H7 (cell line): ENCODE measurements at regions not wholly inside any gene's neighbourhood (a gene's known extent, or its start where the extent isn't known, plus 50 kb on each side); places are given as distances from the start of the nearest gene placed in this dataset.

Experiments
- DNase-seq: peaks from one replicate; pipeline ENCODE4 v3.0.0; 2012
- H3K27me3 ChIP-seq: 2 replicates; pipeline ENCODE4 v1.6.0; 2011; ENCODE audit warnings: mild to moderate bottlenecking, low read length; ENCODE audit not compliant: control insufficient read depth, insufficient read depth
- H3K36me3 ChIP-seq: replicated peaks from 2 replicates; pipeline ENCODE4 v1.5.1; 2011; ENCODE audit warnings: low read length; ENCODE audit not compliant: control insufficient read depth, insufficient read depth
- H3K4me3 ChIP-seq: 2 replicates; pipeline ENCODE4 v1.5.1; 2011; ENCODE audit warnings: low read depth, mild to moderate bottlenecking, control low read depth, low read length, moderate library complexity; ENCODE audit not compliant: insufficient read depth

DNA sequence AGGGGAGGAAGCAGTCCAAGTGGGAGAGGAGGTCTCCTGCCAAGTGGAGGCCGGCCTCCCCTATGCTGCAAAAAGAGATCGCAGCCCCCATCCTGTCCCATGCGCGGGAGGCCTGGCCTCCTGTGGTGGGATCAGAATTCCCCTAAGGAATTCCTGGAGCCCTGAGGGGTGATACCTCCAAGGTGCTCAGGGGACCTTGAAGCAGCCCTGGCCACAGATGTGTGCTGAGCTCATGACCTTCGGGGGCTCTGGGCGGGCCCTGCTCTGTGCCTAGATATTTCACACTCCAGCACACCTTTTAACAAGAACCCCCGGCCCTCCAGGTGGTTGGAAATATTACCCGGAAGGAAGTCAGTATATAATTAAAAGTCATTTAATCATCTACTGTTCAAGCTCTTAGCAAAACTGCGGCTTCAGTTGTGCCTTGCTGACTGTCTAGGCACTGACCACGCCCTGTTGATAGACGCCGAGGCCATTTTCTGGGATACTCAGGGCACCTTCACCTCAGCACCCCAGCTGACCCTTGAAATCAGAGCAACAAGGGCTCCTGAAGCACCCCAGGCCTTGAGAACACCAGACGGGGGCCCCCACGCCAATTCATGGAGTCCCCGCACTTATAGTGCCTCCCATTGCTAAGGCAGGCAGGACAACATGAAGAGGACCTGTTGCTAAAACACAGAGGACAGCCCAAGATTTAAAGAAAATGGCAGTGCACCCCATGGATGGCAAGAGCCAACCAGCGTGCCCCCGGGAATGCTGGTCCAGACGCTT, 119.1 kb downstream of the NDUFA10 start:
- Histone ChIP-seq H3K36me3 (no peaks in the 10 kb centered on the region), H3K4me3 (no peak overlapping the region), H3K27me3 (no peaks in the 10 kb centered on the region)
- no peak for DNase-seq

DNA sequence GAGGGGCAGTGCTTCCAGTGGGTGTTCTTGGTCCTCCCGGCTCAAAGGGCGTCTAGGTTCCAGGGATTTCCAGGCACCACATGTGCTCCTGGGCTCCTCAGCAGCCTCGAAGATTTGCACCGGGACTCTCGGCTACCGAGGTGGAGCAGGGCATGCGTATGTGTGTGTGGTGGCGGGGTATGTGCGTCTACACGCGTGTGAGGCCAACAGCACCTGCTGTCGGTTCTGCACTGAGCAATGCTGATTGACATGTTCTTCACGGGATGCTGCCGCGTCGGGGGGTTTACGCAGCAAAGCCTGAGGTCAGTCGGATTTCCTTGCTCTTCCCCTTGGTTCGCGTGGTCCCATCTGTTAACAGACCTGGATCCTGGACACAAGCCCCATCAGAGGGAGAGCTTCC, 119.8 kb downstream of the NDUFA10 start:
- Histone ChIP-seq H3K27me3 (no peaks in the 10 kb centered on the region), H3K4me3 (no peak overlapping the region), H3K36me3 (no peaks in the 10 kb centered on the region)
- peak; percentile 29 for DNase-seq

DNA sequence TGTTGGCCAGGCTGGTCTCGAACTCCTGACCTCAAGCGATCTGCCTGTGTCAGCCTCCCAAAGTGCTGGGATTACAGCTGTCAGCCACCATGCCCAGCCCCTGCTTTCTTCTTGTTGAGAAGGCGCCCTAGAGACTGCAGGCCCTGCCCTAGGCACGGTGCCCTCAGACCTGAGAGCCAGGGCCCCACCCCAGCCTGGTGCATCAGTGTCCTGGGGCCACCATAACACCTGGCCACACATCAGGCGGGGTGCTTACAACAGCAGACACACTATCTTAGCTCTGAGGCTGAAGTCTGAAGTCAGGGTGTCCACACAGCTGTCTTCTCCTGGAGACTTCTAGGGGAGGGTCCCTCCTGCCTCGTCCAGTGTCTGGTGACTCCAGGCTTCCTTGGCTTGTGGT, 120.6 kb downstream of the NDUFA10 start:
- Histone ChIP-seq H3K27me3 (no peaks in the 10 kb centered on the region), H3K36me3 (no peaks in the 10 kb centered on the region), H3K4me3 (no peak overlapping the region)
- no peak for DNase-seq

DNA sequence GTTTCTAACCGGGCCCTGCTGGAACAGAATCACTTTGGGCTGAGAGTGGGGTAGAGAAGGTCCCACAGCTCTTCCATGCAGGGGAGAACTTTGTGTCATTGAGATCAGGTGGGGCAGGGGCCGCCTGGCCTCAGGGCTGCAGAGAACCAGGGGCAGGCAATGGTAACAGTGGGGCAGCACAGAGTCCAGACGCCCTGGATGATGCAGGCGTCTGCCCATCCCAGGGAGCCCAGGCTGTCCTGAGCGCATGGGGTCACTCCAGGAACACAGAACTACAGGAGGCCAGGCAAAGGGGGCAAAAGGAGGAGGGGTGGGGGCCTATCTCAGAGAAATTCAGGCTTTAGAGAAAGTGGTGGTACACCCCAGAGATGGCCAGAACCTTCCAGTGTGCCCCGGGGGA, 121.3 kb downstream of the NDUFA10 start:
- Histone ChIP-seq H3K27me3 (no peaks in the 10 kb centered on the region), H3K4me3 (no peak overlapping the region), H3K36me3 (no peaks in the 10 kb centered on the region)
- DNase-seq, result peak; percentile 46

DNA sequence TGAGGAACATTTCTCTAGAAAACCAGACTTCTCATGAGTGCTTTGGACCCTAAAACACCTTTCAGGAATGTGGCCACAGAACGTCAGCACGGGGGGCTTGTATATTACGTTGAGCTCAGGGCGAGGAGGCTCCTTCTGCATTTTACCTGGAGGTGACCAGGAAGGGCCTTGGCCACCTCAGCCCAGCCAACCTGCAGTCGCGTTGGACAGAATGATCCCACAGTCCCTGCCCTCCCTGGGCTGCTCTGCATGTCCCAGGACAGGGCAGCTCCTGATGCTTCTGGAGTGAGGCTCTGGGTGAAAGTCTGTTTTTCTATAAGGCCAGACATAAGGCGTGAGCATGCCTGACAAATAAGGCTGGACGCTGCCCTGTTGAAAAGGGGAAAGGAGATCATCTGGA, 121.9 kb downstream of the NDUFA10 start:
- H3K27me3 ChIP-seq, result no peaks in the 10 kb centered on the region
- H3K36me3 ChIP-seq, result no peaks in the 10 kb centered on the region
- H3K4me3 ChIP-seq, result no peak overlapping the region
- DNase-seq, result peak; percentile 43

DNA sequence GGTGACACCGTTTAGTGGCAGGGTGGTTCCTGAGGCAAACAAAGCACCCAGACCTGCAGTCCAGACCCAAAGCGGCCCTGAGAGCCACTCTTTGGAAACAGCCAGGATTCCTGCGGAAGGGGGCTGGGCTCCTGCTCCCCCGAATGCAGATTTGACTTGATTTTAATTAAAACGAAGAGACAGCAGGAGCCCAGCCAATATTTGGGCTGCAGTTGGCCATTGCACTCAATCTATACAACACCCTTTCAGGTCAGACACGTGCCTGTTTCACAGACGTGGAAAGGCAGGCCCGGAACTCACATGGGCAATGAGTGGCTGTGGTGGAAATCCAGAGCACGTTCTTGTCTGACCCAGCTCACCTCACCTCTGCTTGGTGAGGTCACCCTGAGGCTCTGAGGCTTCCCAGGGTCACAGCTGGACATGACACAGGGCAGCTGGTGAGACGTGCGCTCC, 122.4 kb downstream of the NDUFA10 start:
- Histone ChIP-seq H3K36me3 (no peaks in the 10 kb centered on the region), H3K4me3 (no peak overlapping the region), H3K27me3 (no peaks in the 10 kb centered on the region)
- DNase-seq, result peak; percentile 75

DNA sequence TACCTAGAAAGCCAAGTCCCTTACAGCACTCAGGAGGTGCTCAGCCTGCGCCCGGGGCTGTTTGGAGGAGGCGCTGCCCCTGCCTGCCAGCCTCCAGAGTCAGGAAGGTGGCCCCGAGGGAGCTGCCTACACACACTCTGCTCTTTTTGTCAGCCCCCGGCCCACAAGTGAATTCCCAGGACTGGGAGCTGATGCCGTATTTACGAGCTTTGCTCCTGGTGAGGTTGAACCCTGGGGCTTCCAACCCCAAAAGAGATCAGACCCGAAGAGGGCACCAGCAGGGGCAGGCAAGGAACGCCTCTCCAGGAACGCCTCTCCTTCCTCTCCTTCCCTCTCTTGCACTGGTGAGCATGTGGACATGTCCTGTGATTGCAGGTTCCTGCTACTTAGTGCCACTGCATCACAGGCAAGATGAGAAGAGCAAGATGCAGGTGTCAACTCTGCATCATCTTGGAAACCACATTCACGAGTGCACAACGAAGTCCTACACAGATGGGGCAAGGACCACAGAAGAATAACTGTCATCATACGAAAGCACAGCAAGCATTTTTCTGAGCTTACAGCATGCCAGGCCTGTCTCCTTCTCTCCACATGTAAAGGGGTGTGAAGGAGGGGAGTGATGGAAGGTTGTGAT, 126.7 kb downstream of the NDUFA10 start:
- no peak for DNase-seq
- Histone ChIP-seq H3K36me3 (no peaks in the 10 kb centered on the region), H3K4me3 (no peak overlapping the region), H3K27me3 (no peaks in the 10 kb centered on the region; the same call in 1 of the 2 replicates)

DNA sequence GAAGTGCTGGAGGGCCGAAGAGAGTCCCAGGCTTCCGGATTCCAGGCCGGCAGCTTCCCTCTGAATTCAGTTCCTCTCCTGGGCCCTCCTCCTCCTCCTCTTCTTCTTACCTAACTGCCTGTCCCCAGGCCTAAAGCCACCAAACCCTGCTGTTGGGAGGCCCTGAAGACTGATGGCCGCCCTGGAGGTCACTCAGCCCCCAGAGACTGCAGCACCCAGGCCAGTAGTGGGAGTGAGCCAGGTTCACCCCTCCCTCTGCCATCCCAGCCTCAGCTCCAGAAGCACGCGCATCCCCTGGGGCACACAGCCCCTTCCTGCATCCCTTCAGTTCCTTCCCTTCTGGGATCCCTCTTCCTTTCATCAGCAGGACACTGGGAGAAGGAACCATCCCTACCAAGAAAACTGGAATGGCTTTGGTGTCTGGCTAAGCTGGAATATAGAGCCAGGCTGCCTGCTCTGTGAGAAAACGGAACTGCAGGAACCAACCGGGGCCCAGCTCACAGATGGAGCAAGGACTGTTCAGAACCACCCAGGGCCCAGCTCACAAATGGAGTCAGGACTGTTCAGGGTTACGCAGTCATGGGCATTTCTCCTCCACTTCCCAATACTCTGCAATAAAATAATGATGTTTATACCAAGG, 127.4 kb downstream of the NDUFA10 start:
- no peaks in the 10 kb centered on the region; the same call in 1 of the 2 replicates for H3K27me3 ChIP-seq
- peak; percentile 41 for DNase-seq

DNA sequence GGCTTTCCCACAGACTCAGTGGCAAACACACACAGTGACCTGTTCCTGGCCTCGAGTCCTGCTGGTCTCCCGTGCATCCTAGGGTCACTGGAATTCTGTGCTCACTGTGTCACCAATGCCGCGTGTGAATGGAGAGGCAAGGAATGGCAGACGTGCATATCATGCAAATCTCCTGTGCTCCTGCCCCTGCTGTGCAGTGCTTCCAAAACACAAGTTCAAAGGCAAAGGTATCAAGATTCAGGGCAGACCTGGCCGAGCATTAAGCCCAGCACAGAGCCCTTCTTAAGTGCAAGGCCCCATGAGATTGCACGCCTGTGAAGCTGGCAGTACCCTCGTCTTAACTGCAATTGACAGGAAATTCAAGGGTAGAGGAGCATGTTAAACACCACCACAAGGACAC, 129.1 kb downstream of the NDUFA10 start:
- Histone ChIP-seq H3K27me3 (no peaks in the 10 kb centered on the region; the same call in 1 of the 2 replicates), H3K4me3 (no peak overlapping the region), H3K36me3 (no peaks in the 10 kb centered on the region)
- peak; percentile 43 for DNase-seq

More for the DNA sequence above, 127.4 kb downstream of the NDUFA10 start:
- Histone ChIP-seq H3K36me3 (no peaks in the 10 kb centered on the region), H3K4me3 (no peak overlapping the region)

DNA sequence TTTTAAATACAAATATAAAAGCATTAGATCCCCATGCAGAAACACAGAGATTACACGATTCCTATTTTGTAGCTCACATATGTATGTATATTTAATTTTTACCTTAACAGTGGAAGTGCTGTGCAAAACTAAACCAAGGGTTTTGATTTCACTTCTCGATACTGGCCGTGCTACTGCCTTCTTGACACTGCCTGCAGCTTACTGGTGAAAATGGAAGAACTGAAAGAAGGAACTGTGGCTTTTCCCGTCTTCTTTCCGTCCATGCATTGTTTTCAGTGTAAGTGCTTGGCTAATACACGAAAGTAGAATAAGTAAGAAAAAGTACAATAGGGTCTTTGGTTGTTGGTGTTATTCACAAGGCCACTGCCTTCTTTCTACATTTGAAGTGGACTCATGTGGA, 129.5 kb downstream of the NDUFA10 start:
- no peak overlapping the region for H3K4me3 ChIP-seq
- H3K36me3 ChIP-seq, result no peaks in the 10 kb centered on the region
- DNase-seq, result peak; percentile 11
- H3K27me3 ChIP-seq, result no peaks in the 10 kb centered on the region; the same call in 1 of the 2 replicates

DNA sequence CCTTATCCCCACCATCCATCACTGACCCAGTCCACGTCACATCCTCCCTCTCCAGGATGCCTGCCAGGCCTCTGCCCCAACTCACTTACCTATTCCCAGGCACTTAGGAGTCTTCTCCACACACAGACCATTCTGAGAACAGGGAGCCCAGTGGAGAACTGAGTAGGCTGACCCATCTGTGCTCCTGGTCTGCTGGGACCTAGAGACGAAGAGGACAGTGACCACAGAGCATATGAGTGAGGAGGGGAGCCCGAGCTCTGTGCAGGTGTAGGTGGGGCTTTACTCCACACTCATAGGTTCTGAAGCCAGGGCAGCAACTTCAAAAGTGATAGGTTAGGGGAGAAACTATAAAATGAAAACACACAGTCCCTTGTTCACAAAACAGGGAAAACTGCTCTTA, 130.0 kb downstream of the NDUFA10 start:
- Histone ChIP-seq H3K4me3 (no peak overlapping the region), H3K36me3 (no peaks in the 10 kb centered on the region), H3K27me3 (no peaks in the 10 kb centered on the region; the same call in 1 of the 2 replicates)
- DNase-seq, result no peak

DNA sequence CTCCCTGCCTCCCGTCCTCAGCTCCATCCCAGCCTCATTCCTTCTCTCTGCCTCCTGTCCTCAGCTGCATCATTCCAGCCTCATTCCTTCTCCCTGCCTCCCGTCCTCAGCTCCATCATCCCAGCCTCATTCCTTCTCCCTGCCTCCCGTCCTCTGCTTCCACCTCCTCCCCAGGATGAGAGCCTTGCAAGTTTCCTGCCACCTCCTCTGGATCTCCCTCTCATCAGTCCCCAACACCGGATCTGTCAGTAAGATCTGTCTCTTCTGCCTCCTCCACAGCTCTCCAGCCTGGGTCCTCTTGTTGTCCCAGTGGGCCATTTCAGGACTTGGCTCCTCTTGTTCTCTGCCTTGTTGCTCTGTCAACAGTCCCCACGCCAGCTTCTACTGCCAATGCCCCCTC, 130.9 kb downstream of the NDUFA10 start:
- no peaks in the 10 kb centered on the region; the same call in 1 of the 2 replicates for H3K27me3 ChIP-seq
- no peaks in the 10 kb centered on the region for H3K36me3 ChIP-seq
- no peak for DNase-seq
- no peak overlapping the region for H3K4me3 ChIP-seq

DNA sequence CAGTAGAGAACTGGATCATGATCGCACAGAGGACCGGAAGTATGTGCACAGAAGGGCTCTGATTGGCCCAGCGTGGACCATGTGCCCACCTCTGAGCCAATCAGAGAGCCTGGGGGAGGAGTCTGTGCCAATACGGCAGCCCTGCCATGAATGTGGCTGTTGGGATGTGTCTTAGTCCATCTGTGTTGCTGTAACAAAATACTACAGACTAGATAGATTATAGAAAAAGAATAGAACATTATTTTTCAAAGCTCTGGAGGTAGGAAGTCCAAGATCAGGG, 132.0 kb downstream of the NDUFA10 start:
- H3K36me3 ChIP-seq, result no peaks in the 10 kb centered on the region
- H3K4me3 ChIP-seq, result no peak overlapping the region
- no peaks in the 10 kb centered on the region; the same call in 1 of the 2 replicates for H3K27me3 ChIP-seq
- DNase-seq, result no peak

DNA sequence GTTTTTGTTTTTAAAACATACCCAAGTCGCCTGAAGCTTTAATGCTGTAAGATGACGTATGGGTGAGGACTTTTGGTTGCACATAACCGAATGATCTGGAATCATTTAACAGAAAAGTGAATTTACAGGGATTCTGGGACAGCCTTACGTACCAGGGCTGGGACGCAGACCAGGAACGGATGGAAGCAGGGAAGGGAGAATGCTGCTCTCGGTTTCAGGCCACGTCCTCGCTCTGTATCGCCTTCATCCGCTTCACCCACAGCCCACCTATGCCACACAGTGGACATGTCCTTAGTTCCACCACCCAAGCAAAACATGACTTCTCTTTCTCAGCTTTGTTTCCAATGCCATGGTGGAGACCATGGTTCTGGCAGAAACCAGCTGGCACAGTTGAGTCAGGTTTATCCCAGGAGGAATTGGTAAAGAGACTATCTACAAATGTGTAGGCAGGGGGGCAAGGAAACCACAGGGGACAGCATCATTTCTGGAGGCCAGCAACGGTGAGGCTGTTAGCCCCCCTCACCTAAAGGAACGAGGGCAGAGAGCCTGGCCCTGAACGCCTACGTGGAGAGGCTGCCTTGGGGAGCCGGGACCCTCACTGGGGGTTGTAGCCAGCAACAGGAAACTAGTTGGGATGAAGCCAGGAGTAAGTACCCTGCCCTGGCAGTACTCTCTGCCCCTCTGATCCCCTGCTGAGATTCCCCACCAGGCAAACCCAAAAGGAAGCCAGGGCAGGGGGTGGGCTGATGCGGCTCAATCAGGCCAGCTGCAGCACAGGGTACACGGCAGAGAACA, 132.5 kb downstream of the NDUFA10 start:
- no peaks in the 10 kb centered on the region; the same call in 1 of the 2 replicates for H3K27me3 ChIP-seq
- peak; percentile 16 for DNase-seq
- no peak overlapping the region for H3K4me3 ChIP-seq
- H3K36me3 ChIP-seq, result no peaks in the 10 kb centered on the region
